ENCODE measurements at regions not wholly inside any gene's neighbourhood (a gene's known extent, or its start where the extent isn't known, plus 50 kb on each side); places are given as distances from the start of the nearest gene placed in this dataset.

DNA sequence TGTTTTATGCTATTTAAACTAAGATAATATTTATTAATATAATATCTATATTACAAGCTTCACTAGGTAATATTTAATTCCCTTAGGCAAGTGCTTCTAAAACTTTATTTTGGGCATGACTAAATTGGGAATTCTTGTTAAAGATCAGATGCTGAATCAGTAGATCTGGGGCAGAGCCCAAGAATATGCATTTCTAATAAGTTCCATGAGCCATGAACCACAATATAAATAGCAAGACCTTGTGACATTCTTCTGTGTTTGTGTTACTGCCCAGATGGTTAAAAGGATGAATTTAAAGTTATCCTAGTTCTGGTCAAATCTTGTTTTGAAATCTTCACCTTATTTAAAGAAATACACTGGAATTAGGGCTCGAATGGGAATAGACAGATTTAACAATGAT, 258.4 kb upstream of the CACNA2D1 start:
- ChIA-PET POLR2A (ENCODE audit: low non-redundant PET) (no interaction called here), CTCF (no interaction called here)
- no peak overlapping the region for H3K27ac ChIP-seq
- TF ChIP-seq, protein P1, sequence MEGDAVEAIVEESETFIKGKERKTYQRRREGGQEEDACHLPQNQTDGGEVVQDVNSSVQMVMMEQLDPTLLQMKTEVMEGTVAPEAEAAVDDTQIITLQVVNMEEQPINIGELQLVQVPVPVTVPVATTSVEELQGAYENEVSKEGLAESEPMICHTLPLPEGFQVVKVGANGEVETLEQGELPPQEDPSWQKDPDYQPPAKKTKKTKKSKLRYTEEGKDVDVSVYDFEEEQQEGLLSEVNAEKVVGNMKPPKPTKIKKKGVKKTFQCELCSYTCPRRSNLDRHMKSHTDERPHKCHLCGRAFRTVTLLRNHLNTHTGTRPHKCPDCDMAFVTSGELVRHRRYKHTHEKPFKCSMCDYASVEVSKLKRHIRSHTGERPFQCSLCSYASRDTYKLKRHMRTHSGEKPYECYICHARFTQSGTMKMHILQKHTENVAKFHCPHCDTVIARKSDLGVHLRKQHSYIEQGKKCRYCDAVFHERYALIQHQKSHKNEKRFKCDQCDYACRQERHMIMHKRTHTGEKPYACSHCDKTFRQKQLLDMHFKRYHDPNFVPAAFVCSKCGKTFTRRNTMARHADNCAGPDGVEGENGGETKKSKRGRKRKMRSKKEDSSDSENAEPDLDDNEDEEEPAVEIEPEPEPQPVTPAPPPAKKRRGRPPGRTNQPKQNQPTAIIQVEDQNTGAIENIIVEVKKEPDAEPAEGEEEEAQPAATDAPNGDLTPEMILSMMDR (conservative IDR thresholded peaks at IDR 0.05; ENCODE audit: low read depth): no peak
- no peak for DNase-seq (ENCODE audit: low spot score)

DNA sequence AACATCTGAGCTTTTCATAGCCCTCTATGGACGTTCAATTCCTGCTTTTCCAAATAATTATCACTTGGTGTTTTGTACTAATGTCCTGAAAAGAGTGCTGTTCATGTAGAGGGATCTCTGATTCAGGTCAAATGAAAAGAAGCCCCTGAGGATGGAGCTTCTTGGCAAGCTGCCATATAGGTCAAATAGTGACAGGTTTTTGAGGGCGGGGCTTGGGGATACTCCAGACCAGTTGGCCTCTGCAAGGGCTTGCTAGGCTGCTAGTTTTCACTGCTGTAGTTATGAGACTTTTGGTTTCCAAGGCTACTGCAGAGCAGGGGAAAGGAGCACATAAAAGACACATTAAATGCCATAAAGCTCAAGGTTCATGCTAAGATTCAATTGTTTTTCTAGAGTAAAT, 257.2 kb upstream of the CACNA2D1 start:
- POLR2A ChIA-PET (ENCODE audit: low non-redundant PET): no interaction called here
- no peak for DNase-seq (ENCODE audit: low spot score)
- CTCF ChIA-PET: interaction anchor here (0.7 kb wide), 1 partner anchor 903 kb away, joined by 3 read pairs; no protein-coding TSS in a partner anchor
- TF ChIP-seq, protein P1 (conservative IDR thresholded peaks at IDR 0.05; ENCODE audit: low read depth): no peak
- H3K27ac ChIP-seq: no peak overlapping the region

DNA sequence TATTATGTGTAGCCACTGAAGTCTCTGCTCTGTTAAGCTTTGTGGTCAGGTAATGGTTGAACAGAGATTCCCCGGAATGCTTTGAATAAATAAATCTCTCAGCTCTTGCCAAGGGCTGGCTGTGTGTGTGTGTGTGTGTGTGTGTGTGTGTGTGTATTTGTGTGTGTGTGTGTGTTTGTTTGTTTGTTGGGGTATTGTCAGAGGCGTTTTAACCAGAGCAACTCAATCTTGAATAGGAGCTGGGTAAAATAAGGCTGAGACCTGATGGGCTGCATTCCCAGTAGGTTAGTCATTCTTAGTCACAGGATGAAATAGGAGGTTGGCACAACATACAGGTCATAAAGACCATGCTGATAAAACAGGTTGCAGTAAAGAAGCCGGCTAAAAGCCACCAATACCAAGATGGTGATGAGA, 256.2 kb upstream of the CACNA2D1 start:
- ChIA-PET POLR2A (ENCODE audit: low non-redundant PET) (no interaction called here), CTCF (interaction anchor here (0.6 to 1.0 kb wide), 5 partner anchors 28 to 655 kb away, joined by 3 to 5 read pairs (median 3); no protein-coding TSS in a partner anchor)
- no peak overlapping the region for H3K27ac ChIP-seq
- TF ChIP-seq, protein P1 (conservative IDR thresholded peaks at IDR 0.05; ENCODE audit: low read depth): no peak
- peak; percentile 4 for DNase-seq (ENCODE audit: low spot score)

DNA sequence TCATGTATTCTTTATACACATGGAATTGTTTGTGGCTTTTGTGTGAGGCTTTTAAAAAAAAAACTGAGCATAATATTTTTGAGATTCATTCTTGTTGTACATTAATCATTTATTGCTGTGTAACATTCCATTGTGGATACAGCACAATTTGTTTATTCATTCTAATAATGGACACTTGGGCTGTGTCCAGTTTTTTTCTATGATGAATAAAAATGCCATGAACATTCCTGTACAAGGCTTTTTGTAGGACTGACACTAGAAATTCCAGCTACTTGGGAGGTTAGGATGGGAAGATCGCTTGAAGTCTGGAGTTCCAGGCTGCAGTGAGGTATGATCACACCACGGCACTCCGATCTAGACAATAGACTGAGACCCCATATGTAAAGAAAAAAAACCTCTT, 254.3 kb upstream of the CACNA2D1 start:
- DNase-seq (ENCODE audit: low spot score): no peak
- ChIA-PET CTCF (no interaction called here), POLR2A (ENCODE audit: low non-redundant PET) (no interaction called here)
- no peak overlapping the region for H3K27ac ChIP-seq
- TF ChIP-seq, protein P1 (conservative IDR thresholded peaks at IDR 0.05; ENCODE audit: low read depth): no peak

DNA sequence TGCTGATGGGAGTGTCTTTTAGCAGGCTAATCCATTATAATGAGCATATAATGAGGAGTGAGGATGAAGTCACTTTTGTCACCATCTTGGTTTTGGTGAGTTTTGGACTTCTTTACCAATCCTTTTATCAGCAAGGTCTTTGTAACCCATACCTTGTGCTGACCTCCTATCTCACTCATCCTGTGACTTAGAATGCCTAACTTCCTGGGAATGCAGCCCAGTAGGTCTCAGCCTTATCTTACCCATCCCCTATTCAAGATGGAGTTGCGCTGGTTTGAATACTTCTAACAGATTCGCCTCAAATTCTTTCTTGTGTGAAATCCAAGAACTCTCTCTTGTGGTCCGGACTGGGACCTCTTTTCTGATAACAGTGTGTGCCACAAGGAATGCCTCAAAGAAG, 253.1 kb upstream of the CACNA2D1 start:
- DNase-seq (ENCODE audit: low spot score): no peak
- POLR2A ChIA-PET (ENCODE audit: low non-redundant PET): no interaction called here
- TF ChIP-seq, protein P1 (conservative IDR thresholded peaks at IDR 0.05; ENCODE audit: low read depth): no peak
- H3K27ac ChIP-seq: no peak overlapping the region
- CTCF ChIA-PET: no interaction called here

DNA sequence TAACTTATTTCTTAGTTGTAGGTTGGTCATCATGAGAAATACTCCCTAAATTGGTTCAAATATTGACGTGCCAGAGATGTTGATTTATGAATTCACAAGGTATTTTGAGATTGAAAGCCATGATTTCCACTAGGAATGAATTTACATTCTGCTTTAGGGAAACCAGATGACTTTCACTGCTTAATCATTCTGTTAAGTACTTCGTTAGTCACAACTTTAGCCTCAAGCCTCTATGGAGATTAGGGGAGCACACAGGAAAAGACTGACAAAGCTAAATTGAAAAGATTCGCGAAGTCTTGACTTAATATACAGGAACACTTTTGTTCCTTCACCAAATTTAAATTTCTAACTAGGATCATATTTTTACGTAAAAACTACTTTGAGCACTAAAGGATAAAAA, 250.4 kb upstream of the CACNA2D1 start:
- no peak for DNase-seq (ENCODE audit: low spot score)
- ChIA-PET CTCF (interaction anchor here (0.6 kb wide), 1 partner anchor 438 kb away, joined by 4 read pairs; no protein-coding TSS in a partner anchor), POLR2A (ENCODE audit: low non-redundant PET) (no interaction called here)
- TF ChIP-seq, protein P1 (conservative IDR thresholded peaks at IDR 0.05; ENCODE audit: low read depth): no peak
- no peak overlapping the region for H3K27ac ChIP-seq

DNA sequence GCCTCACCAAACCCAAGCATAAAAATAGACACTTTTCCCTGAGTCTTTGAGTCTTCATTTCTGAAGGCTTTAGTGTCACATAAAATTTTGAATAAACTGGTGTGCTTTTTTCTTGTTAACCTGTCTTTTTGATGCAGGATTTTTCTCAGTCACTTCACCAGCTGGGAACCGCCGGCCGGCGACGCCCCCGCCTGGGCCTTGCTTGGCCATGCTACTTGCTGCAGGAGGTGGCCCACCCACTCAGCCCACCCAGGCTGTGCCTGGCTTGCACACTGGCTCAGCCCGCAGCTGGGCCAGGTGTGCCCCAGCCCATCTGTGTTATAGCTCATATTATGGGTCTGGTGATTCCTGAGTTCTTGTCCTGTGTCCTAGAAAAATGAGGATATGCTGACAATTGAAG, 247.4 kb upstream of the CACNA2D1 start:
- ChIA-PET CTCF (no interaction called here), POLR2A (ENCODE audit: low non-redundant PET) (no interaction called here)
- H3K27ac ChIP-seq: no peak overlapping the region
- DNase-seq (ENCODE audit: low spot score): no peak
- TF ChIP-seq, protein P1 (conservative IDR thresholded peaks at IDR 0.05; ENCODE audit: low read depth): no peak

Data from RWPE1 (cell line).